Right lobe of liver (tissue), 4 donors: ENCODE measurements at regions not wholly inside any gene's neighbourhood (a gene's known extent, or its start where the extent isn't known, plus 50 kb on each side); places are given as distances from the start of the nearest gene placed in this dataset.

Source experiments
- CTCF ChIP-seq, 4 donors: fragments of 200-600 bp in 3 of 4; fragments of 450-650 bp in 1 of 4; IDR thresholded peaks; one replicate each; pipeline versions ENCODE4 v1.5.1 to v1.8.0; 2016 to 2022; ENCODE audit warnings: antibody characterized with exemption in 4 of 4, mild to moderate bottlenecking in 2 of 4
- POLR2A ChIP-seq: fragments of 450-650 bp; IDR thresholded peaks from one replicate; pipeline ENCODE4 v1.6.1; 2017; ENCODE audit warnings: antibody characterized with exemption, mild to moderate bottlenecking
- donor health status: DM: no; HTN: no; CAD: no.
- donor health status: DM: no; HTN: no; CAD: no.
- donor health status: DM: no; HTN: yes; CAD: no.

GRCh38 chr16:26651464-26651863, 415.3 kb upstream of the C16orf82 start:
- TF ChIP-seq POLR2A (no peak), CTCF (IDR thresholded peaks at IDR 0.05) (no peak)
